ENCODE measurements at regions not wholly inside any gene's neighbourhood (a gene's known extent, or its start where the extent isn't known, plus 50 kb on each side); places are given as distances from the start of the nearest gene placed in this dataset.
"Not testable (repeated sequence)": the region's sequence is repeated elsewhere in the genome, so short reads cannot be mapped to it uniquely, and the experiment has no call there.

DNA sequence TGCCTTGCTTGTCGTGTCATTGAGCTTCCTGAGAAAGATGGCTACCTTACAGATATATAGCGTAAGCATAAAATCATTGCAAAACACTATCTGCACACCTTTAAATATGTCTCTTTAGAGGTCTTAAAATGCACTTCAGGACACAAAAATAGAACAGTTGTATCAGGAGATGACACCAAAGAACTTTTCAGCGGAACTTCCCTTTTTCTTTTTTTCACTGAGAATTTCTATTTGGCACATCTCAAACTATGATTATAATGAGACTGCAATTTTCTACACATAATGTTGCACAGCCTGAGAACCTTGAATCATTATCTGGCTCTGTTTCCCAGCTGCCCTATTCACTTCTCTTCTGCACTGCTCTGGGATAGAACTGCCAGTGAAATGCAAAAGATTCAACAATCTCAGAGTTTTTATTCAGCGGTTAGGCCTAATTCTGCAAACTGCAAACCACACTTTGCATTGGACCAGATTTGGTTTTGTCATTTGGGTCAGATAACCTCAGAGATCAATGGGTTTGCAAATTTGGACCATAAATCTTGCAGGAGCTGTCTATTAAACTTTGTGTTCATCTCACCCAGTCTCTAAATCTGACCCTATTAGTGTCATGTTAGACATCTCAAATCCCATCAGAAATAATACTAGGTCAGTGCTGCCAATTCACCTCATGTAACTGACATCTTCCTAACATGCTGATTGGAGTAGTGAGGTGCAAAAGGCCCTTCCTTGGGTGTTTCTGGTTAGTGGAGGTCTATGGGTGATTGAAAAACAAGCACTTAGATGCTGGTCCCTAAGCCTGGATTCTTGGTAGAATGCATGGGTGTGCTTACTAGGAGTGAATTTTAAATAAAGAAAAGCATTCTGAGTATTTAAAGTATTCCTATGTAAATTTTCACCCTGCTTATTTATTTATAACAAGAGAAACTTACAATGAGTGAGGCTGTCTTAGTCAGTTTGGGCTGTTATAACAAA, 382.7 kb downstream of the UTRN start:
- H3K4me3 ChIP-seq (ENCODE audit: low read depth, low read length) = no peak overlapping the region
- peaks cover 2% of the 10 kb centered on the region for H3K9me3 ChIP-seq (ENCODE audit: control insufficient read depth, insufficient read depth, low read length)
- 92% methylated on average over 2 of the region's 4 CpGs for WGBS (ENCODE audit: insufficient coverage)
- no peaks in the 10 kb centered on the region for H3K27me3 ChIP-seq (ENCODE audit: control insufficient read depth, insufficient read depth, low read length)
- no peak for DNase-seq (ENCODE audit: low read depth in 4 of 6, low spot score in 6 of 6)
- no peak overlapping the region for H3K27ac ChIP-seq (ENCODE audit: low read depth, low read length)
- no peaks in the 10 kb centered on the region for H3K36me3 ChIP-seq (ENCODE audit: control insufficient read depth, insufficient read depth, low read length)
- no peaks in the 10 kb centered on the region for H3K4me1 ChIP-seq (ENCODE audit: control insufficient read depth, insufficient read depth, low read length)

DNA sequence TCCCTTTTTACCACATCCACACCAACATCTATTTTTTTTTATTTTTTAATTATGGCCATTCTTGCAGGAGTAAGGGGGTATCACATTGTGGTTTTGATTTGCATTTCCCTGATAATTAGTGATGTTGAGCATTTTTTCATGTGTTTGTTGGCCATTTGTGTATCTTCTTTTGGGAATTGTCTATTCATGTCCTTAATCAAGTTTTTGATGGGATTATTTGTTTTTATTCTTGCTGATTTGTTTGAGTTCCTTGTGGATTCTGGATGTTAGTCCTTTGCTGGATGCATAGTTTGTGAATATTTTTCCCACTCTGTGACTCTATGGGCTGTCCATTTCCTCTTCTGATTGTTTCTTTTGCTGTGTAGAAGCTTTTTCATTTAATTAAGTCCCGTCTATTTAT, 385.1 kb downstream of the UTRN start:
- H3K36me3 ChIP-seq (ENCODE audit: control insufficient read depth, insufficient read depth, low read length); H3K27ac ChIP-seq (ENCODE audit: low read depth, low read length); DNase-seq (ENCODE audit: low read depth in 4 of 6, low spot score in 6 of 6); H3K9me3 ChIP-seq (ENCODE audit: control insufficient read depth, insufficient read depth, low read length); H3K4me1 ChIP-seq (ENCODE audit: control insufficient read depth, insufficient read depth, low read length); H3K4me3 ChIP-seq (ENCODE audit: low read depth, low read length); H3K27me3 ChIP-seq (ENCODE audit: control insufficient read depth, insufficient read depth, low read length): not testable (repeated sequence)
- no CpG with 5 or more reads among the region's 1 CpG for WGBS (ENCODE audit: insufficient coverage)

DNA sequence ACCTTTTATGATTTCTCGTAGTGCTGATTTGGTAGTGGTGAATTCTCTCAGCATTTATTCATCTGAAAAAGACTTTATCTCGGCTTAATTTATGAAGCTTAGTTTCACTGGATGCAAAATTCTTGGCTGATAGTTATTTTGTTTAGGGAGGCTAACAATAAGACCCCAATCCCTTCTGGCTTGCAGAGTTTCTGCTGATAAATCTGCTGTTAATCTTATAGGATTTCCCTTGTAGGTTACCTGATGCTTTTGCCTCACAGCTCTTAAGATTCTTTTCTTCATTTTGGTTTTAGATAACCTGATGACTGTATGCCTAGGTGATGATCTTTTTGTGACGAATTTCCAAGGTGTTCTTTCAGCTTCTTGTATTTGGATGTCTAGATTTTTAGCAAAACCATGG, 388.7 kb downstream of the UTRN start:
- Histone ChIP-seq H3K9me3 (ENCODE audit: control insufficient read depth, insufficient read depth, low read length) (peaks cover 8% of the 10 kb centered on the region), H3K4me1 (ENCODE audit: control insufficient read depth, insufficient read depth, low read length) (no peaks in the 10 kb centered on the region), H3K36me3 (ENCODE audit: control insufficient read depth, insufficient read depth, low read length) (no peaks in the 10 kb centered on the region), H3K4me3 (ENCODE audit: low read depth, low read length) (no peak overlapping the region), H3K27me3 (ENCODE audit: control insufficient read depth, insufficient read depth, low read length) (no peaks in the 10 kb centered on the region), H3K27ac (ENCODE audit: low read depth, low read length) (no peak overlapping the region)
- no CpG with 5 or more reads among the region's 3 CpGs for WGBS (ENCODE audit: insufficient coverage)
- no peak for DNase-seq (ENCODE audit: low read depth in 4 of 6, low spot score in 6 of 6)

GRCh38 chr6:144675231-144675861, 390.2 kb downstream of the UTRN start:
- no peaks in the 10 kb centered on the region for H3K36me3 ChIP-seq (ENCODE audit: control insufficient read depth, insufficient read depth, low read length)
- no peaks in the 10 kb centered on the region for H3K4me1 ChIP-seq (ENCODE audit: control insufficient read depth, insufficient read depth, low read length)
- H3K9me3 ChIP-seq (ENCODE audit: control insufficient read depth, insufficient read depth, low read length) = peaks cover 8% of the 10 kb centered on the region
- WGBS (ENCODE audit: insufficient coverage) = 91% methylated on average over 3 of the region's 6 CpGs
- no peak overlapping the region for H3K27ac ChIP-seq (ENCODE audit: low read depth, low read length)
- H3K27me3 ChIP-seq (ENCODE audit: control insufficient read depth, insufficient read depth, low read length) = no peaks in the 10 kb centered on the region
- DNase-seq (ENCODE audit: low read depth in 4 of 6, low spot score in 6 of 6) = no peak
- H3K4me3 ChIP-seq (ENCODE audit: low read depth, low read length) = no peak overlapping the region

DNA sequence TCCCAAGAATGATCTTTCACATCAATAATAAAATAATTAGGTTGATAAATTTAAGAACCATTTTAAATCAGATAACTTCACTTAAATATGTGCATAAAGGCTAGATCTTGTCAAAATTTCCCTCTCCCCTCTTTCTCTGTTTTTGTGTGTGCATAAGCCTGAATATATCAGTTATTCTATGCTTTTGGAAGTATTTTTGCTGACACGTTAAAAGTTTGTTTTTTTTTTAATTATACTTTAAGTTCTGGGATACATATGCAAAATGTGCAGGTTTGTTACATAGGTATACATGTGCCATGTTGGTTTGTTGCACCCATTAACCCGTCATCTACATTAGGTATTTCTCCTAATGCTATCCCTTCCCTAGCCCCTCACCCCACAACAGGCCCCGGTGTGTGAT, 391.2 kb downstream of the UTRN start:
- WGBS (ENCODE audit: insufficient coverage) = no CpG with 5 or more reads among the region's 3 CpGs
- not testable (repeated sequence) for DNase-seq (ENCODE audit: low read depth in 4 of 6, low spot score in 6 of 6); H3K36me3 ChIP-seq (ENCODE audit: control insufficient read depth, insufficient read depth, low read length)

GRCh38 chr6:144677263-144677662, 392.1 kb downstream of the UTRN start:
- H3K4me3 ChIP-seq (ENCODE audit: low read depth, low read length); DNase-seq (ENCODE audit: low read depth in 4 of 6, low spot score in 6 of 6); H3K9me3 ChIP-seq (ENCODE audit: control insufficient read depth, insufficient read depth, low read length); H3K27me3 ChIP-seq (ENCODE audit: control insufficient read depth, insufficient read depth, low read length); H3K36me3 ChIP-seq (ENCODE audit: control insufficient read depth, insufficient read depth, low read length); H3K27ac ChIP-seq (ENCODE audit: low read depth, low read length); H3K4me1 ChIP-seq (ENCODE audit: control insufficient read depth, insufficient read depth, low read length): not testable (repeated sequence)
- no CpG with 5 or more reads among the region's 4 CpGs for WGBS (ENCODE audit: insufficient coverage)

More for the DNA sequence above, 391.2 kb downstream of the UTRN start:
- H3K4me1 ChIP-seq (ENCODE audit: control insufficient read depth, insufficient read depth, low read length); H3K27me3 ChIP-seq (ENCODE audit: control insufficient read depth, insufficient read depth, low read length); H3K9me3 ChIP-seq (ENCODE audit: control insufficient read depth, insufficient read depth, low read length); H3K27ac ChIP-seq (ENCODE audit: low read depth, low read length); H3K4me3 ChIP-seq (ENCODE audit: low read depth, low read length): not testable (repeated sequence)

- Histone ChIP-seq H3K4me3 (ENCODE audit: low read depth, low read length) (no peak overlapping the region), H3K4me1 (ENCODE audit: control insufficient read depth, insufficient read depth, low read length) (no peaks in the 10 kb centered on the region), H3K27ac (ENCODE audit: low read depth, low read length) (no peak overlapping the region), H3K27me3 (ENCODE audit: control insufficient read depth, insufficient read depth, low read length) (no peaks in the 10 kb centered on the region), H3K9me3 (ENCODE audit: control insufficient read depth, insufficient read depth, low read length) (peaks cover 3% of the 10 kb centered on the region), H3K36me3 (ENCODE audit: control insufficient read depth, insufficient read depth, low read length) (no peaks in the 10 kb centered on the region)
- no CpG with 5 or more reads among the region's 1 CpG for WGBS (ENCODE audit: insufficient coverage)
- no peak for DNase-seq (ENCODE audit: low read depth in 4 of 6, low spot score in 6 of 6)
Measured at GRCh38 chr6:144678844-144679243, 393.7 kb downstream of the UTRN start.

DNA sequence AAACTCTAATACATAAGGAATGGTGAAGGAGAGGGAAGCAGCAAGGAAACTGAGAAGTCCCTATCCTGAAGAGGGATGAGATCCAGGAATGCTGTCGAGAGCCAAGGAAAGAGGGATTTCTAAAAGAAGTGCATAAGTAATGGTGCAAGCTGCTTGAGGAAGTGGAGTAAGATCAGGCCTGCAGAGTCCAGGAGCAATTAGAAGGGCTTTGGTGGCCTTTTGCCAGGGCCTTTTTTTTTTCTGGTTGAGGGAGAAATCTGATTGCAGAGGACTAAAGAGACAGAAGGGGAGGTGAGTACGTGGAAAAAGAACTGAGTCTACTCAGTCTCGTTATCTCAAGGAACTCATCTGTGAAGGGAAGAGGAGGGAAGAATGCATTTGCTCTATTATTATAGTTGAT, 396.2 kb downstream of the UTRN start:
- no peaks in the 10 kb centered on the region for H3K36me3 ChIP-seq (ENCODE audit: control insufficient read depth, insufficient read depth, low read length)
- peaks cover 5% of the 10 kb centered on the region for H3K9me3 ChIP-seq (ENCODE audit: control insufficient read depth, insufficient read depth, low read length)
- no peak overlapping the region for H3K27ac ChIP-seq (ENCODE audit: low read depth, low read length)
- DNase-seq (ENCODE audit: low read depth in 4 of 6, low spot score in 6 of 6) = peak in 1 of 6 donors; percentile 26
- H3K27me3 ChIP-seq (ENCODE audit: control insufficient read depth, insufficient read depth, low read length) = no peaks in the 10 kb centered on the region
- 100% methylated on average over 1 of the region's 3 CpGs for WGBS (ENCODE audit: insufficient coverage)
- H3K4me3 ChIP-seq (ENCODE audit: low read depth, low read length) = no peak overlapping the region
- no peaks in the 10 kb centered on the region for H3K4me1 ChIP-seq (ENCODE audit: control insufficient read depth, insufficient read depth, low read length)

DNA sequence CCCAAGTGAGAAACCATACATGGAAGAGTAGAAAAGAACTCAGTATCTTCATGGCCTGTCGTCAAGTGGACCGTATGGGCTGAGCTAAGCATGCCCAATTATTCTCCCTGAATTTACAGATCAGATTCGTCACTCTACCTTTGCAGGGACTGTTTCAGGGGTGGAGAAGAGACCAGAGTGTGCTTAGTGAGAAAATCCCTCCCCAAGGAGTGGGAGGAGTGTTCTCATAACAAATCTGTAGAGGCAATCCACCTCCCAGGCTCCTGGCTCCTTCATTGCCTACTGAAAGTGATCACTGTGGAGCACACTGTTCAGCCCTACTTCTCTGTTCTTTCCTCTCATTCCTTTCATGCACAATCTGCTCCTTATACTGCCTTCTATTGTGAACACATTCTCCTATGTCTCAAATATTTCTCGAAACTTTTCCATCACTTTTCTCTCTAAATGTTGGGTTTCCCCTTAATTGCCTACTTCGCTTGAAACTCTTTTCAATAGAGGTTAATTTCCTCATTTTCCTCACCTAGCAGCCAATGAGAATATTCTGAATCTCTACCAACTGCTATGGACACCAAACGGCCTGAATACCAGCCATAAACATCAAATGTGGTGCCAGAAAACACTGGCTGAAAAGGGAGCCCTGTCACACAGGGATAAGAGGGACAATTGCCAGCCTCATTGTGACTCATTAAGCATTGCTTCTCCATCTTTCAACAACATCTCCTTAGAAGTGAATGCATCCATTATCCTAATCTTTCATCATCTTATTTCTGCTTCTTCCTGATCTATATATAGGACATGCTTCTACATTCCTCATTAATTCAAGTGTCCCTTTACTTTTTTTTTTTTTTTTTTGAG, 398.3 kb downstream of the UTRN start:
- Histone ChIP-seq H3K27ac (ENCODE audit: low read depth, low read length) (peak overlapping the region; percentile 43), H3K9me3 (ENCODE audit: control insufficient read depth, insufficient read depth, low read length) (peaks cover 6% of the 10 kb centered on the region), H3K36me3 (ENCODE audit: control insufficient read depth, insufficient read depth, low read length) (no peaks in the 10 kb centered on the region), H3K4me3 (ENCODE audit: low read depth, low read length) (no peak overlapping the region), H3K27me3 (ENCODE audit: control insufficient read depth, insufficient read depth, low read length) (no peaks in the 10 kb centered on the region), H3K4me1 (ENCODE audit: control insufficient read depth, insufficient read depth, low read length) (no peaks in the 10 kb centered on the region)
- WGBS (ENCODE audit: insufficient coverage) = 25% methylated on average over 3 of the region's 6 CpGs
- DNase-seq (ENCODE audit: low read depth in 4 of 6, low spot score in 6 of 6) = peak in 3 of 6 donors; percentile 33 to 83 (median 43)
